HUES48 (cell line): ENCODE measurements at regions not wholly inside any gene's neighbourhood (a gene's known extent, or its start where the extent isn't known, plus 50 kb on each side); places are given as distances from the start of the nearest gene placed in this dataset.
"Not testable (repeated sequence)": the region's sequence is repeated elsewhere in the genome, so short reads cannot be mapped to it uniquely, and the experiment has no call there.

Experiments used
- H3K27ac ChIP-seq: one replicate; pipeline ENCODE4 v1.7.0; 2013; ENCODE audit warnings: low read depth, low read length, inconsistent platforms
- H3K27me3 ChIP-seq: 2 replicates; pipeline ENCODE4 v1.6.1; 2013; ENCODE audit warnings: mild to moderate bottlenecking, low read length; ENCODE audit not compliant: control insufficient read depth, insufficient read depth
- H3K36me3 ChIP-seq: 2 replicates; pipeline ENCODE4 v1.6.1; 2013; ENCODE audit warnings: low read length; ENCODE audit not compliant: control insufficient read depth, insufficient read depth
- H3K4me1 ChIP-seq: 2 replicates; pipeline ENCODE4 v1.6.1; 2013; ENCODE audit warnings: mild to moderate bottlenecking, low read length; ENCODE audit not compliant: control insufficient read depth, insufficient read depth
- H3K4me3 ChIP-seq: 2 replicates; pipeline ENCODE4 v1.5.1; 2013; ENCODE audit warnings: mild to moderate bottlenecking, low read depth, low read length
- H3K9ac ChIP-seq: 2 replicates; pipeline ENCODE4 v1.6.1; 2013; ENCODE audit warnings: mild to moderate bottlenecking, low read depth, low read length, moderate library complexity
- H3K9me3 ChIP-seq: 2 replicates; pipeline ENCODE4 v1.6.1; 2013; ENCODE audit warnings: low read length; ENCODE audit not compliant: control insufficient read depth, insufficient read depth

DNA sequence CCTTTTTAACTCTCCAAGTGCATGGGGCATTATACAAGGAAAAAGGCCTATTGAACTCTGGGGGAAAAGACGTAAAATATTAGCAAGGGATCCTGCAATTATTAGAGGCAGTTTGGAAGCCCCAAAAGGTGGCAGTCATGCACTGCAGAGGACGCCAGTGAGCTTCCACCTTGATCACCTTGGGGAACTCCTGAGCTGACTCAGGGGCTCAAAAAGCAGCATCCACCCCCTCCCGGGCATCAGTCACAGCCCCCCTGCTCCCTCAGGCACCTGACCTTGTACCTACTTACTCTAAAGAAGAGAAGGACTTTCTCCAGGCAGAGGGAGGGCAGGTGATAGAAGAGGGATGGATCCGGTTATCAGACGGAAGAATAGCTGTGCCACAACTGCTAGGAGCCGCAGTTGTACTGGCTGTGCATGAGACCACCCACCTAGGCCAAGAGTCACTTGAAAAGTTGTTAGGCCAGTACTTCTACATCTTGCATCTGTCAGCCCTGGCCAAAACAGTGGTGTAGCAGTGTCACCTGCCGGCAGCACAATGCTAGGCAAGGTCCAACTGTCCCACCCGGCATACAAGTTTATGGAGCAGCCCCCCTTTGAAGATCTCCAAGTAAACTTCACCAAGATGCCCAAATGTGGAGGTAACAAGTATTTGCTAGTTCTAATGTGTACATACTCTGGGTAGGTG, 601.6 kb downstream of the UQCRFS1 start:
- peaks cover 31% of the 10 kb centered on the region for H3K9me3 ChIP-seq
- H3K36me3 ChIP-seq, H3K4me3 ChIP-seq, H3K27me3 ChIP-seq, H3K27ac ChIP-seq, H3K9ac ChIP-seq, H3K4me1 ChIP-seq: not testable (repeated sequence)

DNA sequence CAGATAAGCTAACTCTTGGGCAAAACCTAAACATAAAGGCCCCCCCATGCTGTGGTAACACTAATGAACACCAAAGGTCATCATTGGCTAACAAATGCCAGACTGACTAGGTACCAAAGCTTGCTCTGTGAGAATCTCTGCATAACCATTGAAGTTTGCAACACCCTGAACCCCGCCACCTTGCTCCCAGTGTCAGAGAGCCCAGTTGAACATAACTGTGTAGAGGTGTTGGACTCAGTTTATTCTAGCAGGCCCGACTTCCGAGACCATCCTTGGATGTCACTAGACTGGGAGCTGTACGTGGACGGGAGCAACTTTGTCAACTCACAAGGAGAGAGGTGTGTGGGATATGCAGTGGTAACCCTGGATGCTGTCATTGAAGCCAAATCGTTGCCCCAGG, 602.2 kb downstream of the UQCRFS1 start:
- no peak overlapping the region for H3K9ac ChIP-seq
- no peak overlapping the region for H3K4me3 ChIP-seq
- H3K27ac ChIP-seq, result no peak overlapping the region
- H3K4me1 ChIP-seq, result no peaks in the 10 kb centered on the region
- peaks cover 4% of the 10 kb centered on the region; the same call in 1 of the 2 replicates for H3K36me3 ChIP-seq
- H3K27me3 ChIP-seq, result no peaks in the 10 kb centered on the region
- H3K9me3 ChIP-seq, result peaks cover 35% of the 10 kb centered on the region

GRCh38 chr19:28609944-28610343, 603.0 kb downstream of the UQCRFS1 start:
- Histone ChIP-seq H3K9ac (no peak overlapping the region), H3K9me3 (peaks cover 31% of the 10 kb centered on the region), H3K36me3 (peaks cover 4% of the 10 kb centered on the region; the same call in 1 of the 2 replicates), H3K27me3 (no peaks in the 10 kb centered on the region), H3K4me1 (no peaks in the 10 kb centered on the region), H3K4me3 (no peak overlapping the region), H3K27ac (no peak overlapping the region)

DNA sequence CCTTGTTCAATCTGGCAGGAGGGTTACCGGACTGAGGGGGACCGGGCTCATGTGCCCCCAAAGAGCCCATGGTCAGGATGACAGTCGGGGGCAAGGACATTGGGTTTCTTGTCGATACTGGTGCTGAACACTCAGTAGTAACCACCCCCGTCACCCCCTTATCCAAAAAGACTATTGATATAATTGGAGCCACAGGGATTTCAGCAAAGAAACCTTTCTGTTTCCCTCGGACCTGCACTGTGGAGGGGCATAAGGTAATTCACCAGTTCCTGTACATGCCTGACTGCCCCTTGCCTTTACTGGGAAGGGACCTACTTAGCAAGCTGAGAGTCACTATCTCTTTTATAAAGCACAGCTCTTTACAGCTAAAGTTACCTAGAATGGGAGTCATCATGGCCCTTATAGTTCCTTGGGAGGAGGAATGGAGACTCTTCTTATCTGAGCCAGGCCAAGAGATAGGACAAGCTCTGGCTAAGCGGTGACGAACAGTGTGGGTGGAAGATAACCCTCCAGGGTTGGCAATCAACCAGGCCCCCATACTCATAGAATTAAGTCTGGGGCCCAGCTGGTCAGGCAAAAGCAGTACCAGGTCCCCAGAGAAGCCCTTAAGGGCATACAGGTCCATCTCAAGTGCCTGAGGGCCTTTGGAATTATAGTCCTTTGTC, 603.7 kb downstream of the UQCRFS1 start:
- Histone ChIP-seq H3K27ac (no peak overlapping the region), H3K9ac (no peak overlapping the region), H3K4me3 (no peak overlapping the region), H3K9me3 (peaks cover 24% of the 10 kb centered on the region; the same call in 1 of the 2 replicates), H3K4me1 (no peaks in the 10 kb centered on the region), H3K27me3 (no peaks in the 10 kb centered on the region), H3K36me3 (peaks cover 4% of the 10 kb centered on the region; the same call in 1 of the 2 replicates)

DNA sequence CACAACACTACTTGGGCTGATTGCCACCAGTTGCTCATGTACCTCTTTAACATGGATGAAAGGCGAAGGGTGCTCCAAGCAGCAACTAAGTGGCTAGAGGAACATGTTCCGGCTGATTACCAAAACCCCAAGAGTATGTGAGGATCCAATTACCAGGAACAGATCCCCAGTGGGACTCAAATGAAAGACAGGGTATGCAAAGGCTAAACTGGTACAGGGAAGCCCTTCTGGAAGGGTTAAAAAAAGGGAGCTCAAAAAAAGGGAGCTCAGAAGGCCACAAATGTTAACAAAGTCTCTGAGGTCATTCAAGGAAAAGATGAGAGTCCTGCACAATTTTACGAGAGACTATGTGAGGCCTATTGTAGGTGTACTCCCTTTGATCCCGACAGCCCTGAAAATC, 604.7 kb downstream of the UQCRFS1 start:
- H3K4me3 ChIP-seq, result no peak overlapping the region
- no peaks in the 10 kb centered on the region for H3K27me3 ChIP-seq
- H3K4me1 ChIP-seq, result no peaks in the 10 kb centered on the region
- peaks cover 21% of the 10 kb centered on the region; the same call in 1 of the 2 replicates for H3K9me3 ChIP-seq
- peaks cover 4% of the 10 kb centered on the region; the same call in 1 of the 2 replicates for H3K36me3 ChIP-seq
- H3K27ac ChIP-seq, result no peak overlapping the region
- H3K9ac ChIP-seq, result no peak overlapping the region

- Histone ChIP-seq H3K4me1 (no peaks in the 10 kb centered on the region), H3K27me3 (no peaks in the 10 kb centered on the region), H3K9ac (no peak overlapping the region), H3K9me3 (peaks cover 19% of the 10 kb centered on the region; the same call in 1 of the 2 replicates), H3K27ac (no peak overlapping the region), H3K36me3 (peaks cover 4% of the 10 kb centered on the region; the same call in 1 of the 2 replicates), H3K4me3 (no peak overlapping the region)
Observed at GRCh38 chr19:28607066-28607583, 605.8 kb downstream of the UQCRFS1 start.

DNA sequence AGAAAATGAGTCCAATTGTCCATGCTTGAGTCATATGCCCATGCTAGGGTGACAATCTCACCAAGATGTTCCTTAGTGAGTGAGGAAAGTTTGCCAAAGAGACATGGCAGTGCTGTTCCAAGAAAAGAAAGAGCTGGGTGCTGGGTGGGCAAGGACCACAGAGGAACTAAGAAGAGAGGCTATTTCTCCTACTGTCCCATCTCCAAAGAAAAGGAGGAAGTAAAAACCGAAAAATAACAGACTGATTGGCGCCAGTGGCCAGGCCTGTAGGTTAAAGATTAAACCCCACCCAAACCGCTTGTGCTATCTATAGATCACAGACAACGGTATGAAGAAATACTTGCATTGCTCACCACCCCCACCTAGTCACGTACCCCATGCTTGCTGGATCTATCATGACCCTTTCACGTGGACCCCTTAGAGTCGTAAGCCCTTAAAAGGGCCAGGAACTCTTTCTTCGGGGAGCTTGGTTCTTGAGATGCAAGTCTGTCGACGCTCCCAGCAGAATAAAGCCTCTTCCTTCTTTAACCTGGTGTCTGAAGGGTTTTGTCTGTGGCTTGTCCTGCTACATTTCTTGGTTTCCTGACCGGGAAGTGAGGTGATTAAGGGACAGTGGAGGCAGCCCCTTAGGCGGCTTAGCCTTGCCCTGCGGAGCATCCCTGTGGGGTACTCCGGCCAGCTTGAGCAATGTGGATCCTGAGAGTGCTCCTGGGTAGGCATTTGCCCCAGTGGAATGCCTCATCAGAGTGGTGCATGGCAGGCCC, 606.5 kb downstream of the UQCRFS1 start:
- no peaks in the 10 kb centered on the region for H3K27me3 ChIP-seq
- H3K4me1 ChIP-seq, result no peaks in the 10 kb centered on the region
- peaks cover 19% of the 10 kb centered on the region; the same call in 1 of the 2 replicates for H3K9me3 ChIP-seq
- no peak overlapping the region for H3K9ac ChIP-seq
- no peak overlapping the region for H3K4me3 ChIP-seq
- H3K27ac ChIP-seq, result no peak overlapping the region
- peaks cover 4% of the 10 kb centered on the region; the same call in 1 of the 2 replicates for H3K36me3 ChIP-seq

DNA sequence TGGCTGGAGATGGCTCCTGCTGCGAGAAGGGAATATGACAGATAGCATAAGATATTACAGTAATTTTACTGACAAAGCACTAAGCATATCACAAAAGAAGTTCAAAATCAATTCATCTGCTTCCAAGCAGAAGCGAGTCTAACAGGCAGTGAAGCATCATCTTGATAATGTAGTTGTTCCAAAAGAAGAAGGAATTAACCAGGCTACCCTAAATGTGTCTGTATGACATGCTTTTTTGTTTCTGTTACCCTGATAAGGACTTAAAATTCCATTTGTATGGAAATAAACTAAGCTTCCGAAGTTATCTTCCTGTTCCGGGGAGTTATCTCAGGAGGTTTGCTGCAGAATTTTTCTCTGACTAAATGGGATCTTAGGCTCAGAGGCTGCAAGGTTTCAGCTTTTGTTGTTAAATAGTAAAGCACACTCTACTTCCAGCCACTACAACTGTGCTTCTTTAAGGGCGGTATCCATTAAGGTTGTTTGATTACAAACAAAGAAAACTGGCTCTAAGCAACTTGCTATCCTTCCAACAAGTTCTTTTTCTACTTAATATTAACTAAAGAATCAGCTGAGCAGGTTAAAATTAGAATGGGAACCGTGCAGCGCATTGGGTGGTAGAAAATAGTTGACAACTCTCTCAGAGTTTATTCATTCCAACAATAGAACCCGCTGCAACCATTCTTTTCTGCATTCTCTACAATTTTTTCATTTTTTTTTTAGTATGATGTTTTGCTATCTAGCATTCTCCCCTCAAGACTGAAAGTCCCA, 607.3 kb downstream of the UQCRFS1 start:
- no peak overlapping the region for H3K4me3 ChIP-seq
- no peaks in the 10 kb centered on the region for H3K27me3 ChIP-seq
- H3K9me3 ChIP-seq, result peaks cover 19% of the 10 kb centered on the region; the same call in 1 of the 2 replicates
- no peak overlapping the region for H3K27ac ChIP-seq
- H3K4me1 ChIP-seq, result no peaks in the 10 kb centered on the region
- H3K36me3 ChIP-seq, result peaks cover 4% of the 10 kb centered on the region; the same call in 1 of the 2 replicates
- no peak overlapping the region for H3K9ac ChIP-seq

- Histone ChIP-seq H3K4me1 (no peaks in the 10 kb centered on the region), H3K4me3 (no peak overlapping the region), H3K27me3 (no peaks in the 10 kb centered on the region), H3K9me3 (peaks cover 19% of the 10 kb centered on the region; the same call in 1 of the 2 replicates), H3K9ac (no peak overlapping the region), H3K27ac (no peak overlapping the region), H3K36me3 (peaks cover 4% of the 10 kb centered on the region; the same call in 1 of the 2 replicates)
Observed at GRCh38 chr19:28603453-28603852, 609.5 kb downstream of the UQCRFS1 start.

DNA sequence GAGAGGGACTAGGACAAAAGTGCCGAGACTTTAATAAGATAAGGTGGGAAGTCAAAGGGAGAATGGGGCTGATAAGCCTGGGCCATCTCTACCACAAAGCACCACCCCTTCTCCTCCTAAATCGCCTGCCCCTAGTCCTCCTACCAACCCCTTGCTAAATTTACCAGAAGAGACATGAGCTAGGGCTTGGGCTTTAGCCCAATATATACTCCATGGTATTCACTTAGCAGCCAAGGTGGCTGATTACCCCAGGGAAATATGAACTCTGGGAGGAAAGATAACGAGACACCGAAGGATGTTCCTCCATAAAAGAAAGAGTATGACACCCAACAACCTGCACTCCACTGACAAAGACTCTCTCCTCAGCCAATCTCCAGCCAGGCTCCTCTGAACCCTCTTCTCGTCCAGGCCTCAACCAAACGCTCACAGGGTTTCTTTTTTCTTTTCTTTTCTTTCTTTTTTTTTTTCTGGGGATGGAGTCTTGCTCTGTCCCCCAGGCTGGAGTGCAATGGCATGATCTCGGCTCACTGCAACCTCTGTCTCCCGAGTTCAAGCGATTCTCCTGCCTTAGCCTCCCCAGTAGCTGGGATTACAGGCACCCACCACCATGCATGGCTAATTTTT, 610.2 kb downstream of the UQCRFS1 start:
- Histone ChIP-seq H3K9ac (no peak overlapping the region), H3K36me3 (peaks cover 4% of the 10 kb centered on the region; the same call in 1 of the 2 replicates), H3K9me3 (peaks cover 19% of the 10 kb centered on the region; the same call in 1 of the 2 replicates), H3K27me3 (no peaks in the 10 kb centered on the region), H3K4me3 (no peak overlapping the region), H3K27ac (no peak overlapping the region), H3K4me1 (no peaks in the 10 kb centered on the region)
